ENCODE measurements at regions not wholly inside any gene's neighbourhood (a gene's known extent, or its start where the extent isn't known, plus 50 kb on each side); places are given as distances from the start of the nearest gene placed in this dataset.
"Not testable (repeated sequence)": the region's sequence is repeated elsewhere in the genome, so short reads cannot be mapped to it uniquely, and the experiment has no call there.

DNA sequence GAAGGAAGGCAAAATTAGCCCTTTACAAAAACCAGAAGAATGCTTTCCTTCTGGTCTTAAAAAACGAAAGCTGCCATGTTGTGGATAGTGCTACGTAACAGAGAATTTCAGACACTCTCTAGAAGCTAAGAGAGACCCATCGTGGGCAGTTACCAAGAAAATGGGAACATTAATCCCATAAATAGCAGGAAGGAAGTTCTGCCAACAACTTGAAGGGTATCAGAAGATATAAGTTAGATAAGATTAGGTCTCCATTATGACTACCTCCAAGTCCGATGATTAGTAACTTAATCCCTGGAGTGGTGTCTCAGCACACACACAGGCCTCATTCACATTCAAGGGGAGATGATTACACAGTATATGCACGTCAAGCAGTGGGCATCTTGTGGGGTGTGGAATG lies 115.7 kb upstream of the TRPC4 start:
- DNase-seq = no peak

DNA sequence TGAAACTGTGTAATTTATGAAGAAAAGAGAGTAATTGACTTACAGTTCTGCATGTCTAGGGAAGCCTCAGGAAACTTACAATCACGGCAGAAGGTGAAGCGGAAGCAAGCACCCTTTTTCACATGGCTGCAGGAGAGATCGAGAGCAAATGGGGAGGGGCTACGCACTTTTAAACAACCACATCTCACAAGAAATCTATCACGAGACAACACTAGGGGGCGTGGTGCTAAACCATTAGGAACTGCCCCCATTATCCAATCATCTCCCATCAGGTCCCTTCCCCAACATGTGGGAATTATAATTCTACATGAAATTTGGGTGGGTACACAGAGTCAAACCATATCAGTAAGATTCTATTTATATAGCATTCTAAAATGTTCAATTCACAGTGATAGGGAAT lies 114.8 kb upstream of the TRPC4 start:
- no peak for DNase-seq

DNA sequence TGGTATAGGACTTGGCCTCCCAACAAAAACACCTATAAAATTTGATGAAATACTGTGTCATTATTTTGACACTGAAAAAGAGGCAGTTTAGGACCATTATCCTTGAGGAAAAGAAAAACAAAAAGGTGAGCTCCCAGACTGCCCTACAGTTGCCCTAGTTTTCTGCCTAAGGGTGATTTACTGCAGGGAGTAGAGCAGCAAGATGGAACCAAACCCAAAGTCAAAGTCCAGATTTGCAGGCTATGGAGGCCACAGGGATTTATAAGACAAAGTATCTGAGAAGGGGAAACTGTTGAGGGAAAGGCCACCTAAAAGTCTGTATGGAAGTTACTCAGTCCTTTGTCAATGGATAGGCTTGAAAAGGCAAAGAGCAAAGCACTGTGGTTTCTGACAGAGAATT lies 112.4 kb upstream of the TRPC4 start:
- DNase-seq = no peak

DNA sequence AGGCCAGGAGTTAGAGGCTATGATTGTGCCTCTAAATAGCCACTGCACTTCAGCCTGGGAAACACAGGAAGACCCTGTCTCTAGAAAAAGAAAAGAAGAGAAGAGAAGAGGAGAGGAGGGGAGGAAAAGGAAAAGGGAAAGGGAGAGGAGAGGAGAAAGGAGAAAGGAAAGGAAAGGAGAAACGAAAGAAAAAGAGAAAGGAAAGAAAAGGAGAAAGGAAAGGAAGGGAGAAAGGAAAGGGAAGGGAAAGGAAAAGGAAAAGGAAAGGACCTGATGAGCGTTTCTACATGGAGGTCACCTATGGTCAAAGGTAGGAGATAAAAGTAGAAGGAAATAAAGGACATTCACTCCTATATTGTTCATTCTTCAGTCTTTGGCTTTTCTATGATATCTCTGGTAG lies 109.1 kb upstream of the TRPC4 start:
- no peak for DNase-seq

DNA sequence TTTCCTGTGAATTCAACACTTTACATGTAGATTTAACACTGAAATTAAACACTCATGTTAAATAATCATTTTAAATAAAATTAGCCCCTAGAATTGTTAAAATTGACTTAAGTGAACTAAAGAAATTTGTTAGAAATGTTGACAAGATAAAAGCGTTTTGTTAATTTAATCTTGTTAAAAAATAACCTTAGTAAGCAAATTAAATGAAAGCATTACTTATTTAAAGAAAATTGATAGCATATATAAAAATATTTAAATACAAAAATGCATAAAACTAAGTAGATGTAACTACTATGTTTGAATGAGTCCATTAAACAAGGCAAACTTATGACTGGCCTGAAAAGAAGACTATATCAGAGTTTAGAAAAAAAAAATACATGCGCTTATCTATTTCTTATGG lies 99.0 kb upstream of the TRPC4 start:
- DNase-seq = no peak

DNA sequence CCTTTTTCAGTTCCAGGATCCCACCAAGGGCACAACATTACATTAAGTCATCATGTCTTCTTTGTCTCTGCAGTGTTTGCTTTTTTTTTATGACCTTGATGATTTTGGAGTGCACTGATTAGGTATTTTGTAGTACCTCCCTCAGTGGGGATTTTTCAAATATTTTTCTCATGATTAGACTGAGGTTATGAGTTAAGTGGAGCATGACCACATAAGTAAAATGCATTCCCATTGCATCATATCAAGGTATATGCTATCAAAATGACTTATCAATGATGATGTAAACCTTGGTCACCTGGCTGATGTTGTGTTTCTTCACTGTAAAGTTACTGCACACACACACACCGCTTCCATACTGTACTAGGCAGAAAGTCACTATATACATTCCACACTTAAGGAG lies 96.7 kb upstream of the TRPC4 start:
- no peak for DNase-seq

DNA sequence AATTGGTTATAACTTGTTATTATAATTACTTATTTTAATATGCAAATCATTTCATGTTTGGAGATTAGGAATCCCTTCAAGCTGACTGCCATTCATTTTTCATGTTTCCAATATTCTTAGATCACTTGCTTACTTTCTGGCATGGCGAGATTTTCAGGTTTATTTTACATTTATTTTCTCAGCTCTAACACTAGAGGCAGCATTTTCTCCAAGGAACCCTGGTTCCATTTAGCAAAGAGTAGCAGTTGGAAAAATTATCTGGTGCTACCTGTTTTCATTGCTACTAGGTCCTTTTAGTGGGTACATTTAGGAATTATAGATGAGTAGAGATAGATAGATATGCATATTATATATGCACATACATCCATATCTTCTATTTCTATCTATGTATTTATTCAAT lies 90.9 kb upstream of the TRPC4 start:
- no peak for DNase-seq

DNA sequence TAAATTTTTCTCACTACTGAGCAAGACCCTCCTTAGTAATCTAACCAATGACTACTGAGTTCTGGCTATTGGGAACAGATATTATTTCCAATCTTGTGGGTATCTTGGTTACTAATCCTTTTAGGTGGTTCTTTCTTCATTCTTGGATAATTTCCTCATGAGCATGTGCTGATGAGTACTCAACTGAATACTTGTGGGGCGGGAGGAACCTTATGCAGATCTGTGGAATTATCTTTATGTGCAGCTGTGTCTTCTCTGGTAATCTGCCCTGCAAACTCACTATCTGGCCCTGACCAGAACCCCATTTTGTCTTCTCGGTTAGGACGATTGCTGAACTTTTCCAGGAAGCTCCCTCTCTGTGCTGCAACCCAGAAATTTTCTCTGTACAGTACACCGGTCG lies 89.7 kb upstream of the TRPC4 start:
- no peak for DNase-seq

DNA sequence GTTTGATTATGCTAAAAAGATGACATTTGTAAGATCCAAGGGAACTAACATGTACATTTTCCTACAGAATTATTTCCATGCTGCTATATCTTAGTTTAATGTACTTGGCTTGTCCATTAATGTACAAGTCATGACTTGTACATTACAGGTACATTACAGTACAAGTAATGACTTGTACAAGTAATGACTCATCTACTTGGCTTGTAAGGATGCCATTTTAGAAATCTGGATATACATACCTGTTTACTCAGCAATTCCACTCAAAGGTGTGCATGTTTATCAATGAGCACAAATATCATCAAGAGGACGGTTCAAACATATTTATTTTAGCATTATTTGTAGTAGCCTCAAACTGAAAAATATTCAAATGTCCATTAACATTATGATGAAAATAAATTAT lies 87.0 kb upstream of the TRPC4 start:
- no peak for DNase-seq

DNA sequence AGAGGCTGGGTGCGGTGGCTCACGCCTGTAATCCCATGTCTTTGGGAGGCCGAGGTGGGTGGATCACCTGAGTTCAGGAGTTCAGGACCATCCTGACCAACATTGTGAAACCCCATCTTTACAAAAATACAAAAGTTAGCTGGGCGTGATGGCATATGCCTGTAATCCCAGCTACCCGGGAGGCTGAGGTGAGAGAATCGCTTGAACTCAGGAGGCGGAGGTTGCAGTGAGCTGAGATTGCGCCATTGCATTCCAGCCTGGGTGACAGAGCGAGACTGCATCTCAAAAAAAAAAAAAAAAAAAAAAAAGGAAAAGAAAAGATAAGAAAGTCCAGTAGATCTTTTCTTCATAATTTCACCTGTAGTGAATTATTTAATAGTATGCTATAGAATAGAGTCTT lies 85.0 kb upstream of the TRPC4 start:
- DNase-seq = not testable (repeated sequence)

DNA sequence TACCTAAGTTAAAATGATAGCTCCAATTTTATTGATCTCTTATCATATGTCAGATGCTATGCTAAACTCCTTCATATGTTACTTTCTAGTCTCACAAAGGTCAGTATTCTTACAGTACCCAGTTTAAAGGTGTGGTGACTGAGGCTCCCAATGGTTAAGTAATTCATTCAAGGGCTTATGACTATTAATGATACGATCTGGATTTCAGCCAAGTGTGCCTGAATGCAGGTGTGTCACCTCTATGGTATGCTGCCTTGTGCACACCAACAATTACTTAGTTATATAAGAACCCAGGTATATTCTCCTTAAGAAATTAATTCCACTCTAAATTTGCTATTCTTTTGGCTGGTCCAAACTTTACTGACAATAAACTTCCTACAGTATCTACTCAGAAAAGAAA lies 84.6 kb upstream of the TRPC4 start:
- DNase-seq = no peak

DNA sequence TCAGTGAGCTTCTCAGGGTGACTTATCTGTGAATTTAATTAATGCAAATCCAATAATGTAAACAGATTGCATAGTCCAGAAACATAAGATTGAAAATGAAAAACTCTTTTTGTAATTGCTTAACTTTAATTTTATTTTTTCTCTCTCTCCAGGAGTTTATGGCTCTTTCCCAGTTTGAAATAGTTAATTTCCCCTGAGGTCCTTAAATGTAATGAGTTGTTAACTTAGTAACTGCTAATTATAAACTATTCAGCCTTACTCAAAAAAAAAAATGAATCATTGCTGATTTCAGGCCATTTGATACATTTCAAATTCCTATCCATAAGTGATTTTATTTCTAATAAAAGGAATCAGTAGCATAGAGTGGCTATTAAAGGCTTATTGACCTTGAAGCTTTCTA lies 84.1 kb upstream of the TRPC4 start:
- DNase-seq = no peak

DNA sequence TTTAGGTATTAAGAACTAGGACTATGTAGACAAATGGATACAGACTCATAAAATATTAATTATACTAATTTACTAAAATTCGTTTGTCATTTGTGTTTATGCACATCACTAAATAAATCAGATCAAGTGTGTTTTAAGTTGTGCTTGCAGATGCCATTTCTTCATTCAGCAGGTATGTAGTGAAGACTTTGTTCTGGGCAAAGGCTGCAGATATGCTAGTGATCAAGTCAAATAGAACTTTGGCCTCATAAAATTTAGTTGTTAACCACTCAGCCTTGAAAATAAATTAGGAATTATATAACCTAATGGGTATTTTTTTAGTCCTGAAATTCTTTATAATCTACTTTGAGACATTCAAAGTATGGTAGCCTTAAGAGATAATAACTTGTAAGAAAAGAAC lies 80.4 kb upstream of the TRPC4 start:
- no peak for DNase-seq

DNA sequence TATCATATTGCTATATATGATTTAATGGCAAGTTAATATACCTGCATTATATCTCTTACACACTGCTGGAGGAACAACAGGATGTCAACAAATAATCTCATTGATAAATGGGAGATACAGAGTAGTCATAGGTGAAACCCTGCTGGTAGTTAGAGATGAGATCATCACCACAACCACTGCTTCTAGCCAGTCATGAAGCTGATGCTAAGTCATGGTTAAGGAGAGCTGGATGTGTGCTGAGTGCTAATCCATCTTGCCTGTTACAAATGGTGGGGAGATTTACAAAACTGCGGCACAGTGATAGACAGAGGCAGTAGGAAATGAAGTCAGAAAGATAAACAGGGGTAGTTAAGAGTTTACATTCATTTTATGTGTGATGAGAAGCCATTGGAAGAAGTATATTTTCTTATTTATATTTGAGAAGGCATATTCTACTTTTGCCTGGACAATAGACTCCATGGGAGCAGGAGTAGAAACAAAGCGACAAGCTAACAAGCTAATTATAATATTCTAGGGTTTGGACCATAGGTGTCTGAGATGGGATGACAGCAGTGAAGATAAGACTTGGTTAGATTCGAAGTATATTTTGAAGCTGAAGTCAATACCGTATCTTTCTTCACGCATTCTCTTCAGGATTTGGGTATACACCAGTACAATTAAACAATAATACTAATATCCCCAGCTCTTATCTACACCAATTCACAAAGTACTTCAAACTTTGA lies 78.0 kb upstream of the TRPC4 start:
- no peak for DNase-seq

DNA sequence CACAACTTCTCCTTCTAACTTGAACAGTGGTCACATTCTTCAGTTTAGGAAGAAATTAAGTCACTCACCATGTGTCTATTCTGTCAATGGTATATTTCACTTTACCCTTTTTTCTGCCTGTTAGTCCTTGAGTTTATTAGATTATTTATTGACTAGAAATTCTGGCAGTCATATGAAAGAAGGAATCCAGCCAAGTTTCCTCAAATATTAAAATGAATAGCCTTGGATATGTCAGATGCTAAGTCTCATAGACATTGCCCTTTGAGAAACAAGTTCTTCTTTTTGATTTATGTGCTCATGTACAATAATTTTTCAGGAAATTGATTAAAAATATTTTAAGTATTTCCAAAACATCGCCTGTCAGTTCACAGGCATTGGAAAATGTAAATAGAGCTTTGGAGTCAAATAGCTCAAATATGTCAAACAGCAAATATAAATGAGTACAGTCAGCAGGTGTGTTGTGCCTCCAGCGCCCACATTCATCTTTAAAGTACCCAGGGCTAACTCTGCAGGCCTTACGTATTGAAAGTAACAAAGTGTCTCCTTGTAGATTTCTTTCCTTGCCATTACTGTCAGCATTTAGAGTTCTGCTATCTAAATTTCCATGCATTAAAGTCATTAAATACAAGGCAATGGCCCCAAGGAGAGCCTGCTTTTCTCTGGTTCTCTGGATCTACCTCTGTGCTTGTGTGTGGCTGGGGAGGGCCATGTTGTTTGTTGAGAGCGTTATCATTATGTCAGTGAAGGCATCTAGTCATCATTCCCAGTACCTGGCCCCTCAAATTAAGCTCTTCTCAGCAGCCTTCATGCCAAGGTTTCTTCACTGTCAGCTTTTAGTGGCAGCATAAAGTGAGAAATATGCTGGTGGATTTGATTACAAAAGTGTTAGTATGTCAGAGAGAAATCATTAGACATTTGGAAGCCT lies 76.3 kb upstream of the TRPC4 start:
- no peak for DNase-seq

DNA sequence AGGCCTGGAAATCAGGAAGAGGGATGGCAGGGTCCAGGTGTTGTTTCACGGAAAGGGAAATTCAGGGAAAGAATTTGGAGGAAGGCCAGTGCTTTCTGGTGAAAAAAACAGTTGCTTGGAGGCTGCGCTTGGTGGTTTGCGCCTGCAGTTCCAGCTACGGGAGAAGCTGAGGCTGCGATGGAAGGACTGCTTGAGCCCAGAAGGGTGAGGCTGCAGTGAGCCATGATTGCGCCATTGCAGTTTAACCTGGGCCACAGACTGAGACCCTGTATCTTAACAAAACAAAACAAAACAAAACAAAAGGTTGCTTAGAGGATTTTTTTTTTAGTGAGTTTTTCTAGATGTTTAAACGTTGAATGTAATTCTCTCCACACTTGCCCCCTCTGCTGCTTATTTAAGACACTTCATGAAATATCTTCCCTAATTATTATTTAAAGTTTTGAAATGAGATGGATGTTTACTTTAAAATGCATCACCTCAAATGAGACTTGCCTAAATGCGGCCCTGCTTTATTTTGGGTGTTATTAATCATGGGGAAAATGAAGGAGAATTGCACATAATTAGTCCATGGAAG lies 75.4 kb upstream of the TRPC4 start:
- no peak for DNase-seq

DNA sequence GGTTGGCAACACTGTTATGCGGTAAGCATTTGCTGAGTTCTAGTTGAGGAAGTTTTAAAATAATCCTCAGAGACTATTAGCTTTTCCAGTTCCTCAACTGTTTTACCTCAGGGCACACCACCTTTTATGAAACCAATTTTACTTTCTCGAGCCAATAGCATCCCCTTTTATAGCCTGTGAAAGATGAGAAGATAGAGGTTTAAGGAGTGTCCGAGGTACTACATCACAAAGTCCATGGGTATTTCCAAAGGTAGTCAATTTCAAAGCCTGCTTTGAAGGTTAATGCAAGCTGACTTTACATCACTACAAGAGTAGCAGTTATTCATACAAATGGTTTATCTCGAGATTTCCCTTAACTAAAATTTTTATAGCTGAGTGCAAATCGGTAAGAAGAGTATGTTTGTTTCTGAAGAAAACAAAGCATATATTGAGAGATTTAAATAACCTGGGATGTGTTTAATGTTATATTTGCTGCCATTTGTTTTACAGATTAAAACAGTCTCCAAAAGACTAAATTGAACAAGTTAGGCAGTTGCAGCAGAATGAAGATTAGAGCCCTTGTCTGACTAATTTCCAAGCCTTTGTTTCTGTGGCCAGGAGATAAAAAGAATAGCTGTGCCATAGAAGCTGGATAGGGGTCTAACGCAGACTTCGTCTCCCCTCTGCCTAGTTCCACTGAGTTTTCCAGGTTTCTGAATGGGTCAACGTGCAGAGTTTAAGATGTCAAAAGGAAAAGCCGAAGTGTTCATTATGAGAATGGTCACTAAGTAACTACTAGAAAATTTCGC lies 74.7 kb upstream of the TRPC4 start:
- no peak for DNase-seq

DNA sequence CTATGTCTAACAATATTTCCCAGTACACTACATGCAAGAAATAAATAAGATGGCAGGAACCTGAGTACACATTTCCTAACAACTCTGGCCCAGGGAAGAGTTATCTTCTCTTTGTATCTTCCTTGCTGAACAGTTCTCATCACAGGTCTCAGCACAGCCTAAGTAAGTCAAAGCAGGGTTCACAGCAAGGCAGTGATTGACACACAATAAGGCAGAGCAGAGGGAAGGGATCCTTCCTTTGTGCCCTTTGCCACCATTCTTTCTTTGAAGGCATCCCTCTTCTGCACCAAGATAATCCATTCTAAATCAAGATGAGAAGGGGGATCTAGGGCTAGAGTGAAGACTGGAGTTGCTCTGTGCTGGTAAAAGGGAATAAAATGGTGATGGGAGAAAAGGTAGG lies 73.4 kb upstream of the TRPC4 start:
- no peak for DNase-seq

DNA sequence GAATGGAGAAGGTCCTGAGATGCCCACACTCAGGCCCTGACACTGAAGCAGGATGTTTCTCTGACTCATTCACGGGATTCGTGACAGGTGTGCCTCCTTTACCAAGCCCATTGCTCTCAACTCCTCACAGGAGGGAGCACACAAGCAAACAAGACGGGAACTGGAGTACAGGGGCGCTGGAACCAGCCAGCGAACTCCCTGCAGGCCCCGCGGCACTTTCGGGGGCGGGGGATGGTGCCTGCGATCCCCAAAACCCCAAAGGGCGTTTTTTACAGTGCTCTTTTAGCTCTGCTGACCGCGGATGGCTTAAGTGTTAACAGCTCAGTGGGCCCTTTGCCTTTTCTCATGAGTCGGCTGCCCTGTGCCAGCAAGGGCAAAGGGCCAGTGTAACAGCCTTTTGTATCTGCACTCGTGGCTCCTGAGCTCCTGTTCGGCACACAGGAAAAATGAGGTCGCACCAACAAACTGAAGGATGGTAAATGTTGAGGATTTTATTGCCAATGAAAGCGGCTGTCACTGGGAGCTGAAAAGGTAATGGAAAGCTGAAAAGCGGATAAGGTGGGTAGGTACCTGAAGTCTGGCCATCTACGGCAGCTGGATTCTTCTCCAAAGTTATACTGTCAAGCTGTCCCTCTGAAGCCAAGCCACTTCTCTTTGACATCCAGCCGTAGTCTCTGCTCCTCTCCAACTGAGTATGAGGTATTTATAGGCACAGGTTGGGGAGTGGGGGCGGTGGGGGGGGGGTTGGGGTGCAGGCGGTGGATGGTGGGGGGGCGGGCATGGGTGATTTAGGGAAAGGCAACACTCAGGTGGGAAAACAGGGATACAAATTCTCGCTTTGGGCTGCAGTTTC lies 65.0 kb upstream of the TRPC4 start:
- DNase-seq = no peak

DNA sequence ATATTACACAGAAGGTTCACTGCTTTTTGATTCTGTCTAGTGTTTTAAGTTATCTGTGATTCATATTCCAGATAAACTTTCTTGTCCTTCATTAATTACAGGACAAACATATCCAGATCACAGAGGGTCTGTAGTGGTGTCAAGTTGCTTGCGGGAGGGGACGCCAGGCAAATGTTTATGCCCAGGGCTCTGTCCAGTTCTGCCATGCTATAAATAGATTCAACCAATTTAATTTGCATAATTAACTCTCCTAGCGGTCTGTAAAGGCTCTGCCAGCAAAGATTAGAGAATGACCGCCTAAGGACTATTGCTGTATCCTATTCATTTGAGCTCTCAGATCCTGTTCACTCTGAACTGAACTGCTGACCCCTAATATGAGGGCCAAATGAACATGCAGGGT lies 59.7 kb upstream of the TRPC4 start:
- DNase-seq = no peak

DNA sequence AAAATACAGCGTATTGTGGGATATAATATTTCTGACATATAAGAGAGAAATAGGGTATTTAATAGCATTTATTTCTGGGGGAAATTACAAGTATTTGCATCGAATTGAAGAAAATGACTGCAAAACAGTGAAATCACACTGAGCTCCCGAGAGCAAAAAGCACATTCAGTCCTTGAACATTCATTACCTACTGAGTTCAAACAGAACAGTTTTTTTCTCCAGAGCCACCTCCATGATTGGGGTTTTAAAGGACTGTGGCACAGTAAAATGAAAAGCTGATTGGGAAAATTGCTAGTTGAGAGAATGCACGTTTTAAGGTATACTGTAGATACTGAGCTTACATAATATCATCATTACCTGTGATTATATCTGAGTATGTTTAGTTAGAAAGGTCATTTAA lies 58.0 kb upstream of the TRPC4 start:
- no peak for DNase-seq

DNA sequence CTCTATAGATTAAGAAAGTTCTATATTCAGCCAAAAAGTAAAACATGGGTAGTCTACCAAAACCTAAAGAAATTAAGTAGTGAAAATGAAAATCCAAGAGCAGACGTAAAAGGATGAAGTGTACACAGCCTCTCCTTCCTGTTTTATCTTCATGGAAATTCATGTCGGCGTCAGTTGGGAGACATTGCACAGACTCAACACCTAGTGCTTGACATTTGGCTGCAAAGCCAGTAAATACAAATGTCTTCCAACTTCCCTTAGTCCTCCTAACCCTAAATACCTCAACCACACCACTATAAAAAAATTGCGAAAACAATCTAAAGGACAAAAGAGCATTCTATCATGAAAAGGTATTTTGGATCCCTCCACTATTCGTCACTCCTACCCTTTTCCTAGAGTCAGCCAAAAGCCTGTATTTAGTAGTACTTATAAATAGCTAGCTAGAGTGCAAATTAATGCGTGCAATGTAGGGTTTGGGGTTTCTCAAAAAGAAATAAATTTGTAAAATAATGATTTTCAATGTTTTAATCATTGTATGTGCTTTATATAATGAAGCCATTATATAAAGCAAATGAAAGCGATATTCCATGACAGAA lies 56.4 kb upstream of the TRPC4 start:
- DNase-seq = no peak

Data from activated effector memory CD4-positive, alpha-beta T cell treated with anti-CD3 and anti-CD28 coated beads, Interleukin-2, amount 50 U/mL, for 16 hours (primary cell).